GM23338 (cell line): ENCODE measurements at regions not wholly inside any gene's neighbourhood (a gene's known extent, or its start where the extent isn't known, plus 50 kb on each side); places are given as distances from the start of the nearest gene placed in this dataset.

Experiments
- ATAC-seq: fragments of 200-7000 bp; cut with Tn5 transposase; 3 replicates; pipeline ENCODE4 v1.9.1; 2020
- DNase-seq: peaks from one replicate; pipeline ENCODE4 v3.0.0-alpha.2; 2015; ENCODE audit warnings: low spot score
- H2AFZ ChIP-seq: fragments of 200-600 bp; sonication (generic); 2 replicates; pipeline ENCODE4 v1.8.0; 2016; ENCODE audit warnings: antibody characterized with exemption, mild to moderate bottlenecking, moderate library complexity
- H3F3A ChIP-seq: fragments of 200-600 bp; sonication (generic); replicated peaks from 2 replicates; pipeline ENCODE4 v1.8.0; 2017; ENCODE audit warnings: antibody characterized with exemption, mixed run types, low read depth
- H3K27ac ChIP-seq: fragments of 200-600 bp; sonication (generic); 2 replicates; pipeline ENCODE4 v1.6.1; 2016; ENCODE audit warnings: low read depth
- H3K27me3 ChIP-seq: fragments of 200-600 bp; sonication (generic); 2 replicates; pipeline ENCODE4 v1.8.0; 2016; ENCODE audit warnings: mild to moderate bottlenecking, mixed run types, moderate library complexity; ENCODE audit not compliant: insufficient read depth
- H3K36me3 ChIP-seq: fragments of 200-600 bp; sonication (generic); 2 replicates; pipeline ENCODE4 v1.8.0; 2016; ENCODE audit warnings: mild to moderate bottlenecking; ENCODE audit not compliant: insufficient read depth
- H3K4me1 ChIP-seq: fragments of 200-600 bp; sonication (generic); 2 replicates; pipeline ENCODE4 v1.8.0; 2016; ENCODE audit warnings: mild to moderate bottlenecking, moderate library complexity; ENCODE audit not compliant: insufficient read depth
- H3K4me2 ChIP-seq: fragments of 200-600 bp; sonication (generic); 2 replicates; pipeline ENCODE4 v1.7.1; 2017; ENCODE audit warnings: mixed run types
- H3K4me3 ChIP-seq: fragments of 200-600 bp; sonication (generic); 2 replicates; pipeline ENCODE4 v1.6.1; 2016; ENCODE audit warnings: mixed run types
- H3K79me2 ChIP-seq: fragments of 200-600 bp; sonication (generic); replicated peaks from 2 replicates; pipeline ENCODE4 v1.8.0; 2017; ENCODE audit warnings: mild to moderate bottlenecking; ENCODE audit not compliant: insufficient read depth
- H3K9me2 ChIP-seq: fragments of 200-600 bp; sonication (generic); 2 replicates; pipeline ENCODE4 v1.8.0; 2017; ENCODE audit not compliant: insufficient read depth
- H4K20me1 ChIP-seq: fragments of 200-600 bp; sonication (generic); replicated peaks from 2 replicates; pipeline ENCODE4 v1.8.0; 2017; ENCODE audit warnings: mild to moderate bottlenecking; ENCODE audit not compliant: insufficient read depth
- H3K27ac Mint-ChIP-seq: 2 replicates; pipeline ENCODE4 v1.8.0; 2020; ENCODE audit warnings: inconsistent platforms, mild to moderate bottlenecking, moderate library complexity, mixed read lengths
- H3K27me3 Mint-ChIP-seq: 3 replicates; pipeline ENCODE4 v1.8.0; 2022; ENCODE audit warnings: low read depth, mild to moderate bottlenecking, moderate library complexity, mixed read lengths, inconsistent platforms; ENCODE audit not compliant: insufficient read depth, poor library complexity
- H3K36me3 Mint-ChIP-seq: 3 replicates; pipeline ENCODE4 v1.8.0; 2021; ENCODE audit warnings: low read depth, mild to moderate bottlenecking, inconsistent platforms, moderate library complexity, mixed read lengths
- H3K4me1 Mint-ChIP-seq: 3 replicates; pipeline ENCODE4 v1.8.0; 2020; ENCODE audit warnings: mild to moderate bottlenecking, inconsistent platforms, mixed read lengths
- H3K4me3 Mint-ChIP-seq: 3 replicates; pipeline ENCODE4 v1.8.0; 2021; ENCODE audit warnings: moderate library complexity, mild to moderate bottlenecking, inconsistent platforms, mixed read lengths
- H3K9me3 Mint-ChIP-seq: 3 replicates; pipeline ENCODE4 v1.8.0; 2020; ENCODE audit warnings: moderate library complexity, mild to moderate bottlenecking, inconsistent platforms, mixed read lengths
- JUNB ChIP-seq: IDR thresholded peaks from one replicate; pipeline ENCODE4 v1.6.1; 2016; ENCODE audit warnings: antibody characterized with exemption; ENCODE audit not compliant: unreplicated experiment
- NANOG ChIP-seq: IDR thresholded peaks from 2 replicates; pipeline ENCODE4 v1.6.1; 2016; ENCODE audit warnings: antibody characterized with exemption, borderline replicate concordance
- POLR2AphosphoS5 ChIP-seq: IDR thresholded peaks from 2 replicates; pipeline ENCODE4 v1.6.1; 2016; ENCODE audit warnings: antibody characterized with exemption, low read depth
- ZNF331 ChIP-seq: fragments of 250-450 bp; sonication (Bioruptor Pico); IDR thresholded peaks from 2 replicates; pipeline ENCODE4 v1.5.0; 2020; ENCODE audit warnings: low read depth, mild to moderate bottlenecking, moderate library complexity
- TF ChIP-seq, protein P1 (sequence below): fragments of 250-450 bp; sonication (Bioruptor Pico); IDR thresholded peaks from 2 replicates; pipeline ENCODE4 v1.5.0; 2020; ENCODE audit warnings: mild to moderate bottlenecking, moderate library complexity
- TF ChIP-seq, protein P2 (sequence below), 2 experiments: fragments of 200-600 bp in 1 of 2; sonication (generic) in 1 of 2; conservative IDR thresholded peaks; 2 replicates each; pipeline versions ENCODE4 v1.5.1 to v1.6.1; 2016 to 2017; ENCODE audit warnings: antibody characterized with exemption in 2 of 2, low read depth in 2 of 2, mild to moderate bottlenecking in 2 of 2, moderate library complexity in 1 of 2
- TF ChIP-seq, protein P3 (sequence below): IDR thresholded peaks from 2 replicates; pipeline ENCODE4 v1.6.1; 2016; ENCODE audit warnings: antibody characterized with exemption

DNA sequence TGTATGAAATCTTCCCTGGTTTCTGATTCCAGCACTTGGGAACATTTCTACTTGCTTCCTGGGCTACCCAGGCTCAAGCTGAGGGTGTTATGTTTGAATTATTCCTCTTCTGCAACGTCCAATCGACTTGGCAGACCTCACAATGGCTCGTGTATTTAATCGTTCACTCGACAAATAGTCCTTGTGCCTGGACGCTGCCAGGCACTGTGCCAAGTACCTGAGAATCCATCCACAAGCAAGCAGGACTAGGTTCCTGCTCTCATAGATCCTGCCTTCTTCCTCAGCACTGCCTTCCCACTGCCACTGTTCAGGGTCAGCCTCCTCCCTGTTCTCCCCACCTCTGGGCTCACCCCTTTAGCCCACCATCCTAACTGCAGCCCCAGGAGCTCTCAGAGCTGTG is 113.3 kb downstream of the EFNB1 start (continued):
- TF ChIP-seq, protein P1, sequence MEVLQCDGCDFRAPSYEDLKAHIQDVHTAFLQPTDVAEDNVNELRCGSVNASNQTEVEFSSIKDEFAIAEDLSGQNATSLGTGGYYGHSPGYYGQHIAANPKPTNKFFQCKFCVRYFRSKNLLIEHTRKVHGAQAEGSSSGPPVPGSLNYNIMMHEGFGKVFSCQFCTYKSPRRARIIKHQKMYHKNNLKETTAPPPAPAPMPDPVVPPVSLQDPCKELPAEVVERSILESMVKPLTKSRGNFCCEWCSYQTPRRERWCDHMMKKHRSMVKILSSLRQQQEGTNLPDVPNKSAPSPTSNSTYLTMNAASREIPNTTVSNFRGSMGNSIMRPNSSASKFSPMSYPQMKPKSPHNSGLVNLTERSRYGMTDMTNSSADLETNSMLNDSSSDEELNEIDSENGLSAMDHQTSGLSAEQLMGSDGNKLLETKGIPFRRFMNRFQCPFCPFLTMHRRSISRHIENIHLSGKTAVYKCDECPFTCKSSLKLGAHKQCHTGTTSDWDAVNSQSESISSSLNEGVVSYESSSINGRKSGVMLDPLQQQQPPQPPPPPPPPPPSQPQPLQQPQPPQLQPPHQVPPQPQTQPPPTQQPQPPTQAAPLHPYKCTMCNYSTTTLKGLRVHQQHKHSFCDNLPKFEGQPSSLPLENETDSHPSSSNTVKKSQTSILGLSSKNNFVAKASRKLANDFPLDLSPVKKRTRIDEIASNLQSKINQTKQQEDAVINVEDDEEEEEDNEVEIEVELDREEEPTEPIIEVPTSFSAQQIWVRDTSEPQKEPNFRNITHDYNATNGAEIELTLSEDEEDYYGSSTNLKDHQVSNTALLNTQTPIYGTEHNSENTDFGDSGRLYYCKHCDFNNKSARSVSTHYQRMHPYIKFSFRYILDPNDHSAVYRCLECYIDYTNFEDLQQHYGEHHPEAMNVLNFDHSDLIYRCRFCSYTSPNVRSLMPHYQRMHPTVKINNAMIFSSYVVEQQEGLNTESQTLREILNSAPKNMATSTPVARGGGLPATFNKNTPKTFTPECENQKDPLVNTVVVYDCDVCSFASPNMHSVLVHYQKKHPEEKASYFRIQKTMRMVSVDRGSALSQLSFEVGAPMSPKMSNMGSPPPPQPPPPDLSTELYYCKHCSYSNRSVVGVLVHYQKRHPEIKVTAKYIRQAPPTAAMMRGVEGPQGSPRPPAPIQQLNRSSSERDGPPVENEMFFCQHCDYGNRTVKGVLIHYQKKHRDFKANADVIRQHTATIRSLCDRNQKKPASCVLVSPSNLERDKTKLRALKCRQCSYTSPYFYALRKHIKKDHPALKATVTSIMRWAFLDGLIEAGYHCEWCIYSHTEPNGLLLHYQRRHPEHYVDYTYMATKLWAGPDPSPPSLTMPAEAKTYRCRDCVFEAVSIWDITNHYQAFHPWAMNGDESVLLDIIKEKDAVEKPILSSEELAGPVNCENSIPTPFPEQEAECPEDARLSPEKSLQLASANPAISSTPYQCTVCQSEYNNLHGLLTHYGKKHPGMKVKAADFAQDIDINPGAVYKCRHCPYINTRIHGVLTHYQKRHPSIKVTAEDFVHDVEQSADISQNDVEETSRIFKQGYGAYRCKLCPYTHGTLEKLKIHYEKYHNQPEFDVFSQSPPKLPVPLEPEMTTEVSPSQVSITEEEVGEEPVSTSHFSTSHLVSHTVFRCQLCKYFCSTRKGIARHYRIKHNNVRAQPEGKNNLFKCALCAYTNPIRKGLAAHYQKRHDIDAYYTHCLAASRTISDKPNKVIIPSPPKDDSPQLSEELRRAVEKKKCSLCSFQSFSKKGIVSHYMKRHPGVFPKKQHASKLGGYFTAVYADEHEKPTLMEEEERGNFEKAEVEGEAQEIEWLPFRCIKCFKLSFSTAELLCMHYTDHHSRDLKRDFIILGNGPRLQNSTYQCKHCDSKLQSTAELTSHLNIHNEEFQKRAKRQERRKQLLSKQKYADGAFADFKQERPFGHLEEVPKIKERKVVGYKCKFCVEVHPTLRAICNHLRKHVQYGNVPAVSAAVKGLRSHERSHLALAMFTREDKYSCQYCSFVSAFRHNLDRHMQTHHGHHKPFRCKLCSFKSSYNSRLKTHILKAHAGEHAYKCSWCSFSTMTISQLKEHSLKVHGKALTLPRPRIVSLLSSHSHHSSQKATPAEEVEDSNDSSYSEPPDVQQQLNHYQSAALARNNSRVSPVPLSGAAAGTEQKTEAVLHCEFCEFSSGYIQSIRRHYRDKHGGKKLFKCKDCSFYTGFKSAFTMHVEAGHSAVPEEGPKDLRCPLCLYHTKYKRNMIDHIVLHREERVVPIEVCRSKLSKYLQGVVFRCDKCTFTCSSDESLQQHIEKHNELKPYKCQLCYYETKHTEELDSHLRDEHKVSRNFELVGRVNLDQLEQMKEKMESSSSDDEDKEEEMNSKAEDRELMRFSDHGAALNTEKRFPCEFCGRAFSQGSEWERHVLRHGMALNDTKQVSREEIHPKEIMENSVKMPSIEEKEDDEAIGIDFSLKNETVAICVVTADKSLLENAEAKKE (CRISPR knock-in tag): no peak
- TF ChIP-seq ZNF331 (CRISPR knock-in tag) (no peak), JUNB (no peak), NANOG (no peak)
- TF ChIP-seq, protein P2, sequence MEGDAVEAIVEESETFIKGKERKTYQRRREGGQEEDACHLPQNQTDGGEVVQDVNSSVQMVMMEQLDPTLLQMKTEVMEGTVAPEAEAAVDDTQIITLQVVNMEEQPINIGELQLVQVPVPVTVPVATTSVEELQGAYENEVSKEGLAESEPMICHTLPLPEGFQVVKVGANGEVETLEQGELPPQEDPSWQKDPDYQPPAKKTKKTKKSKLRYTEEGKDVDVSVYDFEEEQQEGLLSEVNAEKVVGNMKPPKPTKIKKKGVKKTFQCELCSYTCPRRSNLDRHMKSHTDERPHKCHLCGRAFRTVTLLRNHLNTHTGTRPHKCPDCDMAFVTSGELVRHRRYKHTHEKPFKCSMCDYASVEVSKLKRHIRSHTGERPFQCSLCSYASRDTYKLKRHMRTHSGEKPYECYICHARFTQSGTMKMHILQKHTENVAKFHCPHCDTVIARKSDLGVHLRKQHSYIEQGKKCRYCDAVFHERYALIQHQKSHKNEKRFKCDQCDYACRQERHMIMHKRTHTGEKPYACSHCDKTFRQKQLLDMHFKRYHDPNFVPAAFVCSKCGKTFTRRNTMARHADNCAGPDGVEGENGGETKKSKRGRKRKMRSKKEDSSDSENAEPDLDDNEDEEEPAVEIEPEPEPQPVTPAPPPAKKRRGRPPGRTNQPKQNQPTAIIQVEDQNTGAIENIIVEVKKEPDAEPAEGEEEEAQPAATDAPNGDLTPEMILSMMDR (conservative IDR thresholded peaks at IDR 0.05; ENCODE audit: low read depth in 2 of 2): no peak

DNA sequence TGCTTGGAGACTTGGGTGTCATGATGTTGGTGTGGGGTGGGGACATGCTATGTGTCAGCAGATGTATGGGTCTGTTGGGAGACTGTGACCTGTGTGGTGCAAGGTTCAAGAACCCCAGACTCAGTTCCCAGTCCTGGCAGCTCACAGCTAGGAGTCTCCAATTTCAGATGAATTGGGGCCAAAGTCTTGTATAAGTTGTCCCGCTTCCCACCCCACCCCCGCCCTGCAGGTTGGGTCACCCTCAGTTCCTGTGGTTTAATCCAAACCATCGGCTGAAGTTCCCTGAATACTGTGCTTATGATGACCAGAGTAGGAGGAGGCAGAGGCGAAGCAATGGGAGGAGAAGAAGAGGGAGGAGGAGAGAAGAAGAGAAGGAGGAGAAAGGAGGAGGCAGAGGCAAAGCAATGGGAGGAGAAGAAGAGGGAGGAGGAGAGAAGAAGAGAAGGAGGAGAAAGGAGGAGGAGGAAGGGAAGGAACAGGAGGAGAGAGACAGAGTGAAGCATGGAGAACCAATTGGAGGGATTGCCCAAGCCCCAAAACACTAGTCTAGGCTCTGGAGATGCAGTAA is 112.6 kb downstream of the EFNB1 start:
- Histone ChIP-seq H3K27ac (no peak overlapping the region), H3F3A (no peaks in the 10 kb centered on the region), H3K4me2 (no peak overlapping the region), H4K20me1 (no peaks in the 10 kb centered on the region), H3K4me3 (no peak overlapping the region), H3K36me3 (no peaks in the 10 kb centered on the region), H2AFZ (no peak overlapping the region), H3K9me2 (no peaks in the 10 kb centered on the region), H3K79me2 (no peaks in the 10 kb centered on the region), H3K27me3 (no peaks in the 10 kb centered on the region), H3K4me1 (no peaks in the 10 kb centered on the region)
- peaks cover under 1% of the 10 kb centered on the region for H3K27me3 Mint-ChIP-seq
- DNase-seq (no peak), ATAC-seq (no peak)
- H3K36me3 Mint-ChIP-seq: no peaks in the 10 kb centered on the region
- H3K4me1 Mint-ChIP-seq: no peaks in the 10 kb centered on the region; the same call in 2 of the 3 replicates
- H3K27ac Mint-ChIP-seq: no peak overlapping the region
- no peaks in the 10 kb centered on the region for H3K9me3 Mint-ChIP-seq
- H3K4me3 Mint-ChIP-seq: no peak overlapping the region
- TF ChIP-seq POLR2AphosphoS5 (no peak), NANOG (no peak)
- TF ChIP-seq, protein P3, sequence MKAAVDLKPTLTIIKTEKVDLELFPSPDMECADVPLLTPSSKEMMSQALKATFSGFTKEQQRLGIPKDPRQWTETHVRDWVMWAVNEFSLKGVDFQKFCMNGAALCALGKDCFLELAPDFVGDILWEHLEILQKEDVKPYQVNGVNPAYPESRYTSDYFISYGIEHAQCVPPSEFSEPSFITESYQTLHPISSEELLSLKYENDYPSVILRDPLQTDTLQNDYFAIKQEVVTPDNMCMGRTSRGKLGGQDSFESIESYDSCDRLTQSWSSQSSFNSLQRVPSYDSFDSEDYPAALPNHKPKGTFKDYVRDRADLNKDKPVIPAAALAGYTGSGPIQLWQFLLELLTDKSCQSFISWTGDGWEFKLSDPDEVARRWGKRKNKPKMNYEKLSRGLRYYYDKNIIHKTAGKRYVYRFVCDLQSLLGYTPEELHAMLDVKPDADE: no peak
